ENCODE measurements at regions not wholly inside any gene's neighbourhood (a gene's known extent, or its start where the extent isn't known, plus 50 kb on each side); places are given as distances from the start of the nearest gene placed in this dataset.

DNA sequence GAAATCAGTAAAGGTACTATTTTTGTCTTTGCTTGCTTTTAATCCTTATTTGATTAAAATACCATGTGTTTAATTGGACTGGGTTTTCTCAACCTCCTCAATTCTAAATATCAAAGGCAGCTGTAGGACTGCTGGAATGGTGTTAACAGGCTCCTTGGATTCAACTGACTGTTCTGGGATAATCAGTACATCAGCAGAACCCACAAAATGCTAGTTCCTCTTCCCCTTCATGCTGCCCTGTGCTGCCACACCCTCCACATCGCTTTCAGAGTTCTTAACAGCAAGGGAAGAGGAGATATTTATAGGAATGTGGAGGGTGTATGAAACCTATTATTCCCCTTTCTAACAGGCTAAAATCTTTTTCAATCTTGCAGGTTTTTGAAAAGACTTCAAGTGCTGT is 82.4 kb downstream of the KCTD12 start (continued):
- TF ChIP-seq SAP30 (IDR thresholded peaks at IDR 0.05; ENCODE audit: insufficient read depth, insufficient replicate concordance, low read length) = no peak
- no peak for TF ChIP-seq SP2 (IDR thresholded peaks at IDR 0.05; ENCODE audit: low read length)
- TF ChIP-seq YY1 (IDR thresholded peaks at IDR 0.05; ENCODE audit: low read depth, low read length) = no peak
- TF ChIP-seq NANOG (IDR thresholded peaks at IDR 0.05; ENCODE audit: insufficient read depth, low read depth, low read length, poor library complexity, severe bottlenecking) = no peak
- no peak for TF ChIP-seq CHD1 (IDR thresholded peaks at IDR 0.05; ENCODE audit: low read depth, low read length)
- no peak for TF ChIP-seq RXRA (IDR thresholded peaks at IDR 0.05; ENCODE audit: insufficient read depth, low read depth, low read length)

Data from H1 (cell line).